GM19099 (cell line): ENCODE measurements at regions not wholly inside any gene's neighbourhood (a gene's known extent, or its start where the extent isn't known, plus 50 kb on each side); places are given as distances from the start of the nearest gene placed in this dataset.

Source experiments
- POLR2A ChIP-seq: IDR thresholded peaks from 3 replicates; pipeline ENCODE4 v1.6.1; 2011; ENCODE audit warnings: low read depth; ENCODE audit not compliant: insufficient read length; ENCODE audit errors: extremely low read depth

DNA sequence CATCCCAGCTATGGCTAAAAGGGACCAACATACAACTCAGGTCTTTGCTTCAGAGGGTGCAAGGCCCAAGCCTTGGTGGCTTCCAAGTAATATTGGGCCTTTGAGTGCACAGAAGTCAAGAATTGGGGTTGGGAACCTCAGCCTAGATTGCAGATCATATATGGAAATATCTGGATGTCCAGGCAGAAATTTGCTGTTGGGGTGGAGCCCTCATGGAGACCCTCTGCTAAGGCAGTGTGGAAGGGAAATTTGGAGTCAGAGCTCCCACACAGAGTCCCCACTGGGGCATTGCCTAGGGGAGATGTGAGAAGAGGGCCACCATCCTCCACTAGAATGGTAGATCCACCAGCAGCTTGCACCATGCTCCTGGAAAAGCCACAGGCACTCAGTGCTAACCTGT lies 123.5 kb downstream of the PRL start:
- no peak for TF ChIP-seq POLR2A

DNA sequence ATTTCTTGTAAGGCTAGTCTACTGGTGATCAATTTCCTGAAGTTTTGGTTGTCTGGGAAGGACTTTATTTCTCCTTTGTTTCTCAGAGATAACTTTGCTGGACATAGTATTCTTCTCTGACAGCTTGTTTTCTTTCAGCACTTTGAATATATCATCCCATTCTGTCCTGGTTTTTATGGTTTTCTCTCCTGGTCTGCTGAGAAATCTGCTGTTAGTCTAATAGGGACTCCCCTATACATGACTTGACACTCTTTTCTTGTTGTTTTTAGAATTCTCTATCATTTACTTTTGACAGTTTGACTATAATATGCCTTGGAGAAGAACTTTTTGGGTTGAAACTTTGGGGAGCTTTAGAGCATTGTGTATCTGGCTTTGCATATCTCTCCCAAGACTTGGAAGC lies 112.5 kb downstream of the PRL start:
- no peak for TF ChIP-seq POLR2A

DNA sequence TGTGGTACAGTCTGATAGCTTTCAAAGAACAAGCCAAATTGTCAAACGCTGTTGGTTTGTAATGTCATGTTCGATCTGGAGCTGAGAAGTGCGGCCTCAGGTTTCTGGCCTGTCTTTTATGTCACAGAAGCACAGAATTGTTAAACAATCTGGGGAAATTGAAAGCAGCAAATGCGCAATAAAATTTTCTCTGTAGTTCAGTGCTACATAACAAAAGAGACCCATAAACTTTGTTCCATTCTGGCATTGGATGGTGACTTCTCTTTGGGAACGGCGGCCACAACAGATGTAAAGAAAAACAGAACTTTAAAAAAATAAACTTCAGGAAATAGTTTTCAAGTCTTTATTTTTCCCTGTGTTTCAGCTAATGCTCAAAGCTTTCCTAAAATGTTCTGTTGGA lies 106.9 kb downstream of the PRL start:
- TF ChIP-seq POLR2A, result no peak

DNA sequence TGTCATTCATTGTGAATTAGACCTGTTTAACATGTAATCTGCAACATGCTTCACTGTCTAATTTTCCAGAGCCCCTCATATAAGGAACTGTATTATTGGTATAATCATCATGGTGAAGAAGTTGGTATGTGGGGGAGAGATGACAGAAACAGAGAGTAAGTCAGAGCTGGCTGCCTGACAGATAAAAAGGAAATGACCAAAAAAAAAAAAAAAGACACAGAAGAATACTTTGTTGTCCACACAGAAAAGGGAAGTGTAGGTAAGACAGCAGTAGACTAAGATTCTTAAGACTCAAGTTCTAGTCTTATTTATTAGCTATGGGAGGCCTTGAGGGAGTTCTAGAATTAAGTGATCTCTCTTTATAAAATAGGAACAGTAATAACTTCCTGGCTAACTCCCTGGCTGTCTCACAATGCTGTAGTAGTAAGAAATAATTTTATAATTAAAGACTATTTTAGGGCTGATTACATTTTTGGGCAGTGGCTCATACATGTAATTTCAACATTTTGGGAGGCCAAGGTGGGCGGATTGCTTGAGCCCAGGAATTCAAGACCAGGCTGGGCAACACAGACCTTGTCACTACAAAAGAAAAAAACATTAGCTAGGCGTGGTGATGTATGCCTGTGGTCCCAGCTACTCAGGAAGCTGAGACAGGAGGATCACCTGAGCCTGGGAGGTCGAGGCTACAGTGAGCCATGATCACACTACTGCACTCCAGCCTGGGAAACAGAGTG lies 102.5 kb downstream of the PRL start:
- no peak for TF ChIP-seq POLR2A

DNA sequence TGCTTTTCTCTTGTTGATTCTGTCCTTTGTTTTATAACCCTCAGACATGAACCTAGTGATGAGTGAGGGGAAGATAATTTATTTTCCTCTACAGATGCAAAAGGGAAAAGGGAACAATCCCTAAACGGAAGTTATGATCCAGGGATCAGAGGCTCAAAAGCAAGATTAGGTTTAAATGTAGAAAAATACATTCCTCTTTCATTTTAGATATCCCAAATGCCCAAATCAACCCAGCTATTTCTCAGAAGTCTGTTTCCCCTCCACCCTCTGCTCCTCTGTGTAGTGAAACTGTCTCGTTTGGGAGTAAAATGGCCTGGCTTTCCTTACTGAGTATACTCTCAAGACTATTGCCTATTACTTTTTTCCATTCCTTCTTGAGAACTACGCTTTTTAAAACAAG lies 97.1 kb downstream of the PRL start:
- TF ChIP-seq POLR2A, result no peak

DNA sequence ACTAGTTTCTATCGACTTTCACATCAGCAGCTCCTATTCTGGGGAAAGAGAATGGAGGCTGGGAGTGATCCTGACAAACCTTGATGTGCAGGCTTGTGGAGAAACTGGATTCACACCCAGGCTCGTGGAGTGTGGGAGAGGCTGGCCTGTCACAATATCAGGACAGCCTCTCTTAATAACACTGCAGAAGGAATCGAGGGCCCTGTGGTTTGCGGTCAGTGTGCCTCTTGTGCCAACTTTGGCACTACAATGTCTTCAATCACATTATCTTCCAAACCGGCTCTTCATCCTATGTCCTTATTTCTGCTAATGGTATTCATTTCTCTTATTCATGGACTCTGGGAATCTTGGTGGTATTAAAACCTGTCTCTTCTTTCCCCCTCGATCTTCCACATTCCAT lies 92.7 kb downstream of the PRL start:
- no peak for TF ChIP-seq POLR2A

DNA sequence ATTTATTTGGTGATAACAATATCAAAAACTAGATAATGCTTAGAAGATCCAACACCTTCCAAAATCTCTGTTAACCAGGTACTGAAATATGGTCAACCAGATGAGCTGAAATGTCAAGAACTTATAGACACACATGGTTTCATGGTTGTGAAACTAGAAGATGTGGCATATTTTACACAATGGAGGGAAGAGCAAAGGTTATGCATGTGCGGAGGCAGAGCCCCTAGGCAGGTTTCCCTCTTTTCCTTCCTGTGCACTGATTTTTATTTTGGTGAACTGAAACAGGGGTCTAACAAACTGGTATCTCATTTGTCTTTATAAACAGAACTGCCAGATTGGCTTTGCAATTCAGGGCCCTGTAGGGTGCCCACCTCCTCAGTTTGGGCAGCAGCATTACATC lies 91.6 kb downstream of the PRL start:
- no peak for TF ChIP-seq POLR2A

DNA sequence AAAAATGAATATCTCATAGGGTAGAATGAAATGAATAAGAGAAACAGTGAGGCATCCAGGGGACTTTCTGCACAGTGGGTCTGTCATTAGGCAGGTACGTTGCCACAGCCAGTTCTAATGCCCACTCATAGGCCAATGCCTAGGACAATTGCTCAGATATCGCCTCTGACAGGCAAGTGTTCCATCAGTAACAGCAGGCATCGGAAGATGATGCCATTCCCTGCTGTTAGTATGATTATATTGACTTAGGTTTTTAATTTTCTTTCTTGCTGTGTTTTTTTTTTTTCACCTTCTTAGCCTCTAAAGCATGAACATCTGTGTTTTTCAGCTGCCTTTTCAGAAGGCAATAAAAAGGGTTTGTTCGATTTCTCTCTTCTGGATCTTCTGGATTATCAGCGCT lies 90.7 kb downstream of the PRL start:
- TF ChIP-seq POLR2A, result no peak

DNA sequence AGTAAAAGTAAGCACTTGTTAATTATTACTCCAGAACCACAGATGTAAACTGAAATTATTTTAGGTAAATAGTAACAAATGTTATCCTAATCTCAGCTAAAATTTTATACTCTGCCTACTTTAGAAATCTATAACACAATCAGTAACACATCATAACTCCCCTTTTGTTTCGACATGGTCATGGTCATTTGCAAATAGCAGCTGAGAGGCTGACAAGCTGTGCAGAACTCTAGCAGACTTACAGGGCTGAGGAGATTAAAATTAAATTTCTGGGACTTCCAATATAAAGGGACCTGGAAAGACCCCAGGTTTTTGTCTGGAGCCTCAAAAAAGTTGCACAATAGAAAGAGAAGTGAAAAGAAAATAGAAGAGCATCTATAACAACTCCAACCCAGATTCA lies 88.8 kb downstream of the PRL start:
- TF ChIP-seq POLR2A, result no peak

DNA sequence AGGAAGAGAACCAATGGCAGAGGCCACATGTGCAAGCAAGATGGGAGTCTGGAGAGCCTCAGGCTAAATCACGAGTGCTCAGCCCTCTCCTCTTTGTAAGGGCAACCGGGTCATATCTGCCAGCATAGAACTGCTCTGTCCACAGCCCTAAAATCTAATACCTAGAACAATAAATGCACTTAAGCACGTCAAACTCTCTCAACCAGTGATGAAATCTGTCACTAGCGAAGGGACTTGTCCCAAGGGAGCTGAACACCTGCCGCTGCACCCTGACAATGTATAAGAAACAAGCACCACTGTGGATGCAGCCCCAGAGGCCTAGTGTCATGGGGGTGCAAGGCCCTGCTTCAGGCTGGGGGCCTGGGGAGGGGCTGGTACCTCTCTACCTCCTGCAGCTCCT lies 82.5 kb downstream of the PRL start:
- no peak for TF ChIP-seq POLR2A

DNA sequence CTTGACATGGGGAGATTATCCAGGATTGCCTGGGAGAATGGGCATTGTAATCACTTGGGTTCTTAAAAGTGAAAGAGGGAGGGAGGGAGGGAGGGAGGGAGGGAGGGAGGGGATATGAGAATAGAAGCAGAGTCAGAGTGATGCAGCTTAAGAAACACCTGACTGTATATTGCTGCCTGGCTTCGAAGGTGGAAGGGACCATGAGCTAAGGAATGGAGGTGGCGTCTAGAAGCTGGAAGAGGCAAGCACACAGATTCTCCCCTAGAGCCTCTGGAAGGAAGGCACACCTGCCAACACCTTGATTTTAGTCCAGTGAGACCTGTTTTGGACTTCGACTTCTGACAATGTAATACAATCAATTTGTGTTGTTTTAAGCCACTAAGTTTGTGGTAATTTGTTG lies 78.4 kb downstream of the PRL start:
- no peak for TF ChIP-seq POLR2A

DNA sequence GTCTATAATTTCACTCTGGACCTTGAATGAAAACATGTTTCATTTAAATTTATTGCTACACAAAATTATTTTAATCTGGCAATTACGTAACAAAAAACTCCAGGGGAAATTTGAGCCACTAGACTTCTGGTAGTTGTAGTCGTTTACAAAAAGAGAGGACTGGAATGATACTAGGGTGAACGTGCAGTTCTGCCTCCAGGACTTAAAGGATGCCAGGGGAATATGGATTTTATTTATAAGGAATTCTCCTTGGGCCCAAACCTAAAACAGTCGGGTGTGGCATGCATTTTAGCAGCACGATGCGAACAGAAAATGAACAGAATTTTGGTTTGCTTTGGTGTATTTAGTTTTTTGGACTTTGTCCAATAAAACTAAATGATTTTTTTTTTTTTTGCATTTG lies 76.9 kb downstream of the PRL start:
- TF ChIP-seq POLR2A, result no peak

DNA sequence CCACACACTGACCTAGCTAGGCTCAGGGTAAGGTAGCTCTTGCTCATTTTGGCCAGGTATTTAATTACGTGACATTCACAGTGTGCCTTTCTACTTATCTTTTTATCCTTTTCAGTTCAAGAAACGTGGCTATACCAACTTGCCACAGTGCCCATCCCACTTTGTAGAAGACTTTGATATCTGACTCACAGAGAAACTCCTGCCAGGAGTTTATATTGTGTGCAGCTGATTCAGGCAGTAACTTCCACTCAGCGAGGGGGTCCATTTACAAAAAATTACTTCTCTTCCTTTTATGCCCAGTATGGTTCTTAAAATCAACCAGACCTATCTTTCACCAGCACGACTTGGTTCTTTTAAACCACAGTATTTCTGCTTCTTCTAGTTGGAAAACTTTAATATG lies 75.6 kb downstream of the PRL start:
- TF ChIP-seq POLR2A, result no peak

DNA sequence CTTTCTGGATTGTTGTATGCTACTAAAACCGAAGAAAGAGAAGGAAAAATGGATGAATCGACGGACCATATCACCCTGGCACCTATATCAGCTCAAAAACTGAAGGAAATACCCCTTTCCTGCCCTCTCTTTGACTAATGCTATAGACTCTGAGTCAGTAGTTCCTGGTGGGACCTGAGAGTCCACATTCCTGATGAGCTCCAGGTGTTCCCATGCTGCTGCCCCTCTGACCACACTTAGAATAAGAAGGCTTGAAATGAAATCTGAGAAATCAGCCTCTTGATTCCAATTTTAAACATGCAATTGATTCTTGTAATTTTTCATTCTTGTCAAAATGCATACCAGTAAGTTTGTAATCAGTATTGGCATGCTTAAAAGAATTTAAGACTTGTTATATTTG lies 75.2 kb downstream of the PRL start:
- no peak for TF ChIP-seq POLR2A

DNA sequence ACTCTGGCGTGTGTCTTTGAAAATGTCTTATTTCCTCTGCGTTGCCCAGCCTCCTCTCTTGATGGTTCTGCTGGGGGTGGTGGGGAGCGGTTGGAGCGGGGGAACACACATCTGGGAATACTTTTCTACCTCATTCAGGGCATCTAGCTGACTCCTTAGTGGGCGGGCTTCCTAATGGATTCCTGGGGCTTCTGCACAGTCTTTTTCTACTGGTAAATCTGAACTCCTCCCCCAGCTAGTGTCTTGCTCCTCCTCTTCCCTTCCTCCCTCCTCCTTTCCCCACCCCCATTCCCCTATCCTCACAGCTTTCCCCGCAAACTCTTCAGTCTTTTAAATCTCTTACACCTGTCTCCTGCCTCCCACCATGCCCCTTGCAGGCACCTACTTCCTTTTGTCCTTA lies 74.4 kb downstream of the PRL start:
- no peak for TF ChIP-seq POLR2A

DNA sequence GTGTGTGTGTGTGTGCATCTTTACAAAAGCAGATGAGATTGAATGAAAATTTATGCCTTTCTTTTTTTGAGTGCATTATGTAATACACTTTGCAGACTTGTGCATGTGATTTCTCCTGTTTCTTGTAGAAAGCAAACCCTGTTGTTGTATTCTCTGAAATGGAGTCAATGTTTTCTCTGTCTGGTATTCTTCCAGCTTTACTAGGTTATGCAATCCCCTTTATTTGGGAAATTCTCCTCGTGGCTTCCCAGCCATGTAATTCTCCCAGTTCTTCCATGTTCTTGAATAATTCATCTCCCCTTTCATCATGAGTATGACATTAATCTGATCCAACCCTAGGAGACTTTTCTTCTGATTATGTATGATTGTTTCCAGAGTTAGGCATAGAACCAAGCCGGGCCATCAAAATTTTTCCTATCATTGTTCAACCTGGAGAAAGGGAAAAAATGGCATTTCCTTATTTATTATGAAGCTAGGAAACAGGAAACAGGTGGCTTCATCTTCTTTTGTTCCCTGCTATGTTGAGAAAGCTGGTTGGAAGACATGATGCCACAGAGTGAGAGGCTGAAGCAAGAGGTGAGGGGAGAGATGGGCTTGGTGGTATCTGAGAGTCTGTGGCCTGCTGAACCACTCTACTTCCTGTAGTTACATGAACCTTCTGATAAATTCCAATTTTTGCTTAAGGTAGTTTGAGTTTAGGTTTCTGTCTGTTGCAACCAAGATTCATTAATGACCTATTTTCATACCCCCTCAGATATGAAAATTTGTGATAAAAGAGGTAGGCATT lies 68.8 kb downstream of the PRL start:
- no peak for TF ChIP-seq POLR2A
